ENCODE measurements at regions not wholly inside any gene's neighbourhood (a gene's known extent, or its start where the extent isn't known, plus 50 kb on each side); places are given as distances from the start of the nearest gene placed in this dataset.

- Histone ChIP-seq H3K27ac (ENCODE audit: low read depth in 1 of 2, low read length in 2 of 2) (no peak overlapping the region), H3K9ac (ENCODE audit: low read depth in 1 of 2, low read length in 2 of 2) (no peak overlapping the region), H3K4me3 (ENCODE audit: low read depth in 1 of 3, low read length in 3 of 3) (no peak overlapping the region), H3K4me1 (ENCODE audit: control insufficient read depth in 4 of 4, insufficient read depth in 4 of 4, low read length in 3 of 4) (no peaks in the 10 kb centered on the region), H3K27me3 (ENCODE audit: control insufficient read depth in 4 of 4, insufficient read depth in 4 of 4, low read length in 3 of 4) (no peaks in the 10 kb centered on the region), H3K9me3 (ENCODE audit: control insufficient read depth in 4 of 4, low read length in 3 of 4) (peaks cover 0 to under 1% (median 0%) of the 10 kb centered on the region in 4 donors), H3K36me3 (ENCODE audit: control insufficient read depth in 4 of 4, insufficient read depth in 3 of 4, low read depth in 1 of 4, low read length in 3 of 4) (no peaks in the 10 kb centered on the region)
- no peak for DNase-seq (ENCODE audit: low spot score)
- TF ChIP-seq JUND (IDR thresholded peaks at IDR 0.05) (no peak), RAD21 (IDR thresholded peaks at IDR 0.05) (no peak), FOXA2 (IDR thresholded peaks at IDR 0.05) (no peak), HNF4A (conservative IDR thresholded peaks at IDR 0.05) (no peak), RXRA (IDR thresholded peaks at IDR 0.05) (no peak)
These were observed 327.3 kb downstream of the RWDD3 start for GRCh38 chr1:95561346-95561745.

- no peak for DNase-seq (ENCODE audit: low spot score)
- no peak for TF ChIP-seq FOXA2 (IDR thresholded peaks at IDR 0.05)
- no peak for TF ChIP-seq HNF4A (conservative IDR thresholded peaks at IDR 0.05)
- no peak for TF ChIP-seq HNF4G (IDR thresholded peaks at IDR 0.05)
- TF ChIP-seq GABPA (IDR thresholded peaks at IDR 0.05 in 1 of 2, conservative IDR thresholded peaks at IDR 0.05 in 1 of 2): no peak
- TF ChIP-seq YY1 (IDR thresholded peaks at IDR 0.05): no peak
- TF ChIP-seq TAF1 (conservative IDR thresholded peaks at IDR 0.05): no peak
- no peak for TF ChIP-seq REST (IDR thresholded peaks at IDR 0.05)
- no peak for TF ChIP-seq NR2F2 (IDR thresholded peaks at IDR 0.05)
- no peak for TF ChIP-seq RXRA (IDR thresholded peaks at IDR 0.05)
- no peak for TF ChIP-seq EGR1 (IDR thresholded peaks at IDR 0.05; ENCODE audit: low read depth in 2 of 2)
- TF ChIP-seq ATF3 (IDR thresholded peaks at IDR 0.05): no peak
- TF ChIP-seq ZBTB33 (IDR thresholded peaks at IDR 0.05): no peak
- no peak for TF ChIP-seq JUND (IDR thresholded peaks at IDR 0.05)
- no peak for TF ChIP-seq MAX (IDR thresholded peaks at IDR 0.05)
- no peak for TF ChIP-seq CTCF (IDR thresholded peaks at IDR 0.05; ENCODE audit: low read depth, low read length, missing input control)
- no peak for TF ChIP-seq FOXA1 (IDR thresholded peaks at IDR 0.05)
- TF ChIP-seq RAD21 (IDR thresholded peaks at IDR 0.05): no peak
- TF ChIP-seq SP1 (IDR thresholded peaks at IDR 0.05): no peak
- Histone ChIP-seq H3K36me3 (ENCODE audit: control insufficient read depth in 4 of 4, insufficient read depth in 3 of 4, low read depth in 1 of 4, low read length in 3 of 4) (no peaks in the 10 kb centered on the region), H3K27me3 (ENCODE audit: control insufficient read depth in 4 of 4, insufficient read depth in 4 of 4, low read length in 3 of 4) (no peaks in the 10 kb centered on the region), H3K9ac (ENCODE audit: low read depth in 1 of 2, low read length in 2 of 2) (no peak overlapping the region), H3K27ac (ENCODE audit: low read depth in 1 of 2, low read length in 2 of 2) (no peak overlapping the region), H3K9me3 (ENCODE audit: control insufficient read depth in 4 of 4, low read length in 3 of 4) (no peaks in the 10 kb centered on the region), H3K4me3 (ENCODE audit: low read depth in 1 of 3, low read length in 3 of 3) (no peak overlapping the region), H3K4me1 (ENCODE audit: control insufficient read depth in 4 of 4, insufficient read depth in 4 of 4, low read length in 3 of 4) (no peaks in the 10 kb centered on the region)
- WGBS: 77% methylated on average over 3 of the region's 3 CpGs
These were observed 328.2 kb downstream of the RWDD3 start for GRCh38 chr1:95562230-95562629.

Measured in liver (tissue), 8 donors.